Mesothelial cell of epicardium (in vitro differentiated cells): ENCODE measurements at regions not wholly inside any gene's neighbourhood (a gene's known extent, or its start where the extent isn't known, plus 50 kb on each side); places are given as distances from the start of the nearest gene placed in this dataset.

Experiments
- DNase-seq, 2 experiments: peaks; one replicate each; pipeline ENCODE4 v3.0.0; 2021; ENCODE audit warnings: low spot score in 2 of 2; ENCODE audit not compliant: unreplicated experiment in 2 of 2
- H3K27ac Mint-ChIP-seq: 2 replicates; pipeline ENCODE4 v1.8.0; 2021; ENCODE audit warnings: mixed read lengths
- H3K27me3 Mint-ChIP-seq: 2 replicates; pipeline ENCODE4 v1.8.0; 2021; ENCODE audit warnings: low read depth, mixed read lengths
- H3K36me3 Mint-ChIP-seq: 2 replicates; pipeline ENCODE4 v1.8.0; 2021; ENCODE audit warnings: mixed read lengths
- H3K4me1 Mint-ChIP-seq: 2 replicates; pipeline ENCODE4 v1.8.0; 2021; ENCODE audit warnings: mixed read lengths
- H3K4me3 Mint-ChIP-seq: 2 replicates; pipeline ENCODE4 v1.8.0; 2021; ENCODE audit warnings: mild to moderate bottlenecking, moderate library complexity, mixed read lengths
- H3K9me3 Mint-ChIP-seq: 2 replicates; pipeline ENCODE4 v1.8.0; 2021; ENCODE audit warnings: mixed read lengths
- TF ChIP-seq, protein P1 (sequence below): fragments of 200-600 bp; sonication (generic); IDR thresholded peaks from one replicate; pipeline ENCODE4 v1.5.0; 2021; ENCODE audit warnings: antibody characterized with exemption; ENCODE audit not compliant: unreplicated experiment

DNA sequence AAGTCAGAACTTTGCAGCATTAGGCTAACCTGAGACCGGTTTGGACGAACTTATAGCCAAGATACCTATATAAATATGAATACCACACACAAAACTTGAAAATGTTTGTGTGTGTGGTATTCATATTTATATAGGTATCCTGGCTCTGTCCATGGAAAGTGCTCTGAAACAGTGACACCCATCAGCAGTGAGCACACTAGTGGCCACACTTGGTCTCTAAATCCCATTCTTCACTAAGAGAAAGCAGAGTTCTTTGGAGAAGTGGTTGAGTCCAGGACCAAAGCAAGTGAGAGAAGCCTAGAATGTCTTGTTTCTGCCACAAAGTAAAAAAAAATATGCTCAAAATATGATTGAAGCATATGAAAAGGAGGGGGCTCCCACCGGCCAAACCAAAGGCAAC is 146.5 kb downstream of the TWIST2 start:
- H3K4me3 Mint-ChIP-seq, result no peak overlapping the region
- H3K27ac Mint-ChIP-seq, result no peak overlapping the region
- H3K4me1 Mint-ChIP-seq, result peaks cover 21% of the 10 kb centered on the region
- H3K36me3 Mint-ChIP-seq, result peaks cover 2% of the 10 kb centered on the region
- DNase-seq, result no peak
- H3K9me3 Mint-ChIP-seq, result peaks cover 25% of the 10 kb centered on the region
- TF ChIP-seq, protein P1, sequence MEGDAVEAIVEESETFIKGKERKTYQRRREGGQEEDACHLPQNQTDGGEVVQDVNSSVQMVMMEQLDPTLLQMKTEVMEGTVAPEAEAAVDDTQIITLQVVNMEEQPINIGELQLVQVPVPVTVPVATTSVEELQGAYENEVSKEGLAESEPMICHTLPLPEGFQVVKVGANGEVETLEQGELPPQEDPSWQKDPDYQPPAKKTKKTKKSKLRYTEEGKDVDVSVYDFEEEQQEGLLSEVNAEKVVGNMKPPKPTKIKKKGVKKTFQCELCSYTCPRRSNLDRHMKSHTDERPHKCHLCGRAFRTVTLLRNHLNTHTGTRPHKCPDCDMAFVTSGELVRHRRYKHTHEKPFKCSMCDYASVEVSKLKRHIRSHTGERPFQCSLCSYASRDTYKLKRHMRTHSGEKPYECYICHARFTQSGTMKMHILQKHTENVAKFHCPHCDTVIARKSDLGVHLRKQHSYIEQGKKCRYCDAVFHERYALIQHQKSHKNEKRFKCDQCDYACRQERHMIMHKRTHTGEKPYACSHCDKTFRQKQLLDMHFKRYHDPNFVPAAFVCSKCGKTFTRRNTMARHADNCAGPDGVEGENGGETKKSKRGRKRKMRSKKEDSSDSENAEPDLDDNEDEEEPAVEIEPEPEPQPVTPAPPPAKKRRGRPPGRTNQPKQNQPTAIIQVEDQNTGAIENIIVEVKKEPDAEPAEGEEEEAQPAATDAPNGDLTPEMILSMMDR, result no peak
- peaks cover 5% of the 10 kb centered on the region for H3K27me3 Mint-ChIP-seq

DNA sequence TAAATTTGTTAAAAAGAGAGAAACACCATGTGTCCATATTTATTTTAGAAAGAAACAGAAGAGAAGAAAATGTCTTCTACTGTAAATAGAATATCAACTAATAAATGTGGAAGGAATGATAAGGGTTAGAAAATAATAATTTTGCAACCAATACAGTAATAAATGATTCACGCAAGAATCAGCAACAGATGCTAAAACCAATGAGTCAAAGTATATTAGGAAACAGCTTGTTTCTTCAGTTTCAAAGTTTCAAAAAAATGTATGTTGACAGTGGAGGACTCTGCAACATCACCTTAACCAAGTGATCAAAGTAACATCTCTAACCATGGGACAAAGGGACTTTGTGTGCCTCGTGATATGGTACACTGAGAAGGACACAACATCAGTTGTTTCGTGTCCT is 147.0 kb downstream of the TWIST2 start:
- no peak overlapping the region for H3K4me3 Mint-ChIP-seq
- no peak overlapping the region for H3K27ac Mint-ChIP-seq
- peaks cover 5% of the 10 kb centered on the region for H3K27me3 Mint-ChIP-seq
- H3K4me1 Mint-ChIP-seq, result peaks cover 21% of the 10 kb centered on the region
- peaks cover 25% of the 10 kb centered on the region for H3K9me3 Mint-ChIP-seq
- no peak for DNase-seq
- TF ChIP-seq, protein P1, result no peak
- peaks cover 2% of the 10 kb centered on the region for H3K36me3 Mint-ChIP-seq

DNA sequence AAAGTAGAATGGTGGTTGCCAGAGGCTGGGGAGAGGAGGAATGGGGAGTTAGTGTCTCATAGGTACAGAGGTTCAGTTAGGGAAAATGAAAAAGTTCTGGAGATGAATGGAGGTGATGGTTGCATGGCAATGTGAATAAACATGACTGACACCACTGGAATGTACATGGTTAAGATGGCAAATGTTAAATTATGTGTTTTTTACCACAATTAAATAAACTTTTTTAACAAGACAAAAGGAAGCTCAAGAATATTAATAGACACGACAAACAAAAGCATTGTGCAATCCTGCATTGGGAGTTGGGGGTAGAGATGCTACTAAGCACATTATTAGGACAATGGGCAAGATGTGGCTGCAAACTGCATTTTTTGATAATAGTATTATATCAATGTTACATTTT is 147.7 kb downstream of the TWIST2 start:
- Mint-ChIP-seq H3K27ac (no peak overlapping the region), H3K4me1 (peaks cover 21% of the 10 kb centered on the region), H3K9me3 (peaks cover 25% of the 10 kb centered on the region), H3K4me3 (no peak overlapping the region), H3K36me3 (peaks cover 2% of the 10 kb centered on the region), H3K27me3 (peaks cover 5% of the 10 kb centered on the region)
- TF ChIP-seq, protein P1, result no peak
- DNase-seq, result no peak

DNA sequence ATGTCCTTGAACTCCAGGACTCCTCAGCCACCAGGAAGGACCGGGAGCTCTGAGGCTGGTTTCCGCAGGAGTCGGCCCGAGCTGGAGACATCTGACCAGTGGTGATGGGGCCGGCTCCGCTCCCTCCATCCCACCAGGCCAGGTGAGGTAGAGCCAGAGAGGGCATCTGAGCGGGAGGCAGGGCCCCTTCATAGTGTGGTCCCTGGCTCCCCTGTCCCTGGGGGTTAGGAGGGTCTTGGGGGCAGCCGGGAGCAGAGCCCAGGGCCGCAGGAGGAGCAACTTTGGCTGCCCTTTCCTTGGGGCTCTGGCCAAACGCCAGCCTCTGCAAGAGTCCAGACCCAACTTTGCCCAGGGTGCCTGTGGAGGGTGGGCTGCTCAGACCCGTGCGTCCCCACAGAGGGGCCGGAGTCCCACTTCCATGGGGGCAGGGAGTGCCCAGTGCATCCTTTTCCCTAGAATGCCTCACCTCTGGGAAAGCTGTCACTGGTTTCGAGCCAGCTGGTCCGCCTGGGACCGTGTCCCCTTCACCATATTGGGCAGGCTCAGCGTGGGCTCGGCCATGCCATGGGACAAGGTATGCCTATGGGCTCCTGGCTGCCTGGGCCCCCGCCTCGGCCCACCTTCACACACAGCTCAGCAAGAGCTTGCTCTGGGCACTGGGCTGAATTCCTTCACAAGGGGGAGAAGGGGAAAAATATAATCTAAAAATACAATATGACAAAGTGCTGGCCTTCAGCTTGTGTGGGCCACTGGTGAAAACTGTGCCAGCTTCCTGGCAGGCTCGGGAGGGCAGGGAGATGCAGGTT is 148.6 kb downstream of the TWIST2 start:
- TF ChIP-seq, protein P1, result no peak
- Mint-ChIP-seq H3K27ac (no peak overlapping the region), H3K4me1 (peaks cover 21% of the 10 kb centered on the region), H3K27me3 (peaks cover 4% of the 10 kb centered on the region), H3K9me3 (peaks cover 21% of the 10 kb centered on the region), H3K4me3 (no peak overlapping the region), H3K36me3 (peaks cover 3% of the 10 kb centered on the region)
- no peak for DNase-seq

DNA sequence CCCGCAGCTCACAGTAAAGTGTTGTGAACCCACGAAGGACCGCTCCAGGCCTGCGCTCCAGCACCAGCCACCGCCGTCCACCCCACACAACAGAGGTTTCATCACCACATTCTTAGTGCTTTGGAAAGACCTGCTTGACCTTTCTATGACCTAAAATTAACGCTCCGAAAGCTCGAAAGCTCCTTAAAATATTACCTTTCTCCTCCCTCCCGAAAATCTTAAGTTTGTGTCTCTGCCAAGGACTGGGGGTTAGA is 149.2 kb downstream of the TWIST2 start:
- peaks cover 23% of the 10 kb centered on the region for H3K4me1 Mint-ChIP-seq
- DNase-seq, result no peak
- peaks cover 26% of the 10 kb centered on the region for H3K9me3 Mint-ChIP-seq
- TF ChIP-seq, protein P1, result no peak
- peaks cover 3% of the 10 kb centered on the region for H3K27me3 Mint-ChIP-seq
- H3K36me3 Mint-ChIP-seq, result peaks cover 6% of the 10 kb centered on the region
- no peak overlapping the region for H3K4me3 Mint-ChIP-seq
- peak overlapping the region; percentile 43 for H3K27ac Mint-ChIP-seq

DNA sequence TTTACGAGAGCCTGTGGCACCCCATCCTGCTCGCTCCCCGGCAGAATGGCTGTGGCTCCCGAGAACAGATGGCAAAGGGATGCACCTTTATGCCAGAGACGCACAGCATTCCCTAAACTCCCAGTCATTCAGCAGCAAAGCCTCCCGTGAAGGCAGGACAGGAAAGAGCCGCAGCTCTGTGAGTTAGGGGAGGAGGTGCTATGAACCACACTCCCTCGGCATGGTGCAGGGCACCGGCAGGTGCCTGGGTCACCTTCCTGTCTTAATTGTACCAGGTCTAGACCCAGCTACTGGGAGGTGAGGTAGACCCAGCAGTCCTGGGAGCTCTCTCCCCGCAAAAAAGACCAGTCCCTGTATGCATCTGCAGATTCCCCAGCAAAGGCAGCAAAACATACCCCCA is 149.8 kb downstream of the TWIST2 start:
- Mint-ChIP-seq H3K4me1 (peaks cover 29% of the 10 kb centered on the region), H3K27me3 (peaks cover 3% of the 10 kb centered on the region)

More for the DNA sequence above, 149.8 kb downstream of the TWIST2 start:
- no peak overlapping the region for H3K4me3 Mint-ChIP-seq
- peaks cover 6% of the 10 kb centered on the region for H3K36me3 Mint-ChIP-seq
- H3K9me3 Mint-ChIP-seq, result peaks cover 30% of the 10 kb centered on the region
- TF ChIP-seq, protein P1, result no peak
- H3K27ac Mint-ChIP-seq, result peak overlapping the region; percentile 43
- no peak for DNase-seq
